ENCODE measurements at regions not wholly inside any gene's neighbourhood (a gene's known extent, or its start where the extent isn't known, plus 50 kb on each side); places are given as distances from the start of the nearest gene placed in this dataset.
"Not testable (repeated sequence)": the region's sequence is repeated elsewhere in the genome, so short reads cannot be mapped to it uniquely, and the experiment has no call there.

DNA sequence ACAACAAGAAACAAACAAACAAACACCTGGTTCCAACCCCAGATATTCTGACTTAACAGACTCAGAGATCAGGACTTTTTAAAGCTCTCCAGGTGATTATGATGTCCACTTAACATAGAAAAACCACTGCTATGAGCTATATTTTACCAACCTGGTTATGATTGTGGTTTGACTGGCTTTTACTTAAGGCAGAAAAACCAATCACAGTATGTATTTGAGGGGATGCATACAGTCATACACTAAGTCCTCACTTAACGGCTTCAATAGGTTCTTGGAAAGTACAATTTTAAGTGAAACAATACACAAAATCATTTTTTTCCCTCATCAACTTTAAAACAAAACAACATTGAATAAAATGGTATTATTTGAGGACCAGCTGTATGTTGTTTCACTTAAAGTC, 393.6 kb downstream of the ZEB2 start:
- DNase-seq (ENCODE audit: low read depth, low spot score): no peak

DNA sequence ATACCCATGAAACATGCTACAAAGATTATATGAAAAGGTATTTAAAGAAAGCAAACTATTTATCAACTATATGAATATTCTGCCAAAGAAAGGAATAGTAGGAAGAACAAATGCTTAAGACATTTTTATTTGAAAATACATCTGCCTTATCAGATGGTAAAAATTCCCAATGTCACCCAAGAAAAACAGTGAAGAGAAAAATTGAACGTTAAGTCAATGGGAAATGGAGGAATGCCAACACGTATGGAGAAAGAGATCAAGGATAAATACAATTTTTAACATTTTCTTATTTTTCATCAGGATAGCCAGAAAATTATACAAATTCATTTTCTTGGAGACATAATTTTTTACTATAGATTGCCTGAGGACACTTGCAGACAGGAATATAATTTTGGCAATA, 394.2 kb downstream of the ZEB2 start:
- no peak for DNase-seq (ENCODE audit: low read depth, low spot score)

GRCh38 chr2:144124882-144125281, 395.0 kb downstream of the ZEB2 start:
- no peak for DNase-seq (ENCODE audit: low read depth, low spot score)

- no peak for DNase-seq (ENCODE audit: low read depth, low spot score)
Measured at GRCh38 chr2:144120487-144120886, 399.4 kb downstream of the ZEB2 start.

- no peak for DNase-seq (ENCODE audit: low read depth, low spot score)
Measured at GRCh38 chr2:144117086-144117485, 402.8 kb downstream of the ZEB2 start.

GRCh38 chr2:144115739-144116291, 404.1 kb downstream of the ZEB2 start:
- DNase-seq (ENCODE audit: low read depth, low spot score): no peak

DNA sequence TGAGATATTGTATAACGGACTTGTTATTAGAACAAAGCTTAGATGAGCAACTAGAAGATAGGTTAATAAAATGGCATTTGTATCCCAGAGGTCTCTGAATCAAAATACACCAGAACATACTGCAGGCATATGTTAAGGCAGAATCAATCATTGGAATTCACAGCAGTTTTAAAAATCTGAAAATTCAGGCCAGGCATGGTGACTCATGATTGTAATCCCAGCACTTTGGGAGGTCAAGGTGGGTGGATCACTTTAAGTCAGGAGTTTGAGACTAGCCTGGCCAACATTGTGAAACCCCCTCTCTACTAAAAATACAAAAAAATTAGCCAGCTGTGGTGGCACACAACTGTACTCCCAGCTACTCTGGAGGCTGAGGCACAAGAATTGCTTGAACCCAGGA, 405.2 kb downstream of the ZEB2 start:
- DNase-seq (ENCODE audit: low read depth, low spot score): no peak

- peak; percentile 70 for DNase-seq (ENCODE audit: low read depth, low spot score)
Measured at GRCh38 chr2:144111437-144111836, 408.5 kb downstream of the ZEB2 start.

DNA sequence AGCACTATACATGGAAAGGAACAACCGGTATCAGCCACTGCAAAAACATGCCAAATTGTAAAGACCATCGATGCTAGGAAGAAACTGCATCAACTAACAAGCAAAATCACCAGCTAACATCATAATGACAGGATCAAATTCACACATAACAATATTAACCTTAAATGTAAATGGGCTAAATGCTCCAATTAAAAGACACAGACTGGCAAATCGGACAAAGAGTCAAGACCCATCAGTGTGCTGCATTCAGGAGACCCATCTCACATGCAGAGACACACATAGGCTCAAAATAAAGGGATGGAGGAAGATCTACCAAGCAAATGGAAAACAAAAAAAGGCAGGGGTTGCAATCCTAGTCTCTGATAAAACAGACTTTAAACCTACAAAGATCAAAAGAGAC, 413.8 kb downstream of the ZEB2 start:
- not testable (repeated sequence) for DNase-seq (ENCODE audit: low read depth, low spot score)

GRCh38 chr2:144102386-144102785, 417.5 kb downstream of the ZEB2 start:
- no peak for DNase-seq (ENCODE audit: low read depth, low spot score)

- peak; percentile 81 for DNase-seq (ENCODE audit: low read depth, low spot score)
Measured at GRCh38 chr2:144099780-144100377, 420.0 kb downstream of the ZEB2 start.

- no peak for DNase-seq (ENCODE audit: low read depth, low spot score)
Measured at GRCh38 chr2:144099340-144099739, 420.6 kb downstream of the ZEB2 start.

GRCh38 chr2:144097440-144098225, 422.3 kb downstream of the ZEB2 start:
- DNase-seq (ENCODE audit: low read depth, low spot score): peak; percentile 4

GRCh38 chr2:144096531-144096930, 423.4 kb downstream of the ZEB2 start:
- DNase-seq (ENCODE audit: low read depth, low spot score): no peak

DNA sequence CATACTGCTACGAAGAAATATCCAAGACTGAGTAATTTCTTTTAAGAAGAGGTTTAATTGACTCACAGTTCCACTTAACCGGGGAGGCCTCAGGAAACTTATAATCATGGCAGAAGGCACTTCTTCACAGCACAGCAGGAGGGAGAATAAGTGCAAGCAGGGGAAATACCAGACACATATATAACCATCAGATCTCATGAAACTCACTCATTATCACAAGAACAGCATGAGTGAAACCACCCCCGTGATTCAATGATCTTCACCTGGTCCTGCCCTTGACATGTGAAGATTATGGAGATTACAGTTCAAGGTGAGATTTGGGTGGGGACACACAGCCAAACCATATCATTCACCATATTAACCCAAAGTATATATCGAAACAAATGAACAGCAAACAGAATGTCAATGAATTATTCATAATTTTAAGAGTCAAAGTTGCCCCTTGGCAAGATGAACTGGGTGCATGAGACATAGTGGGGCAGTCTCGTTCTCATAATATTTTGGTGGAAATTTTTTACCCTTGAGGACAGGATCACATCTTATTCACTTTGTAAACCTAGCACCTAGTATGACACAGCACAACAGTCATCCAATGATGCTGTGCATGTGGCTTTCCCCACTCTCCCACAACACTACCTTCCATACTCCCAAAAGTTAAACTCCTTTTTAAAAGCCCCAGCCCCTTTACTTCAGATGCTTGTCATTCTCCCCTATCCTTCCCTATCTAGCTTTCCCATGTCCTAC, 425.3 kb downstream of the ZEB2 start:
- DNase-seq (ENCODE audit: low read depth, low spot score): no peak

DNA sequence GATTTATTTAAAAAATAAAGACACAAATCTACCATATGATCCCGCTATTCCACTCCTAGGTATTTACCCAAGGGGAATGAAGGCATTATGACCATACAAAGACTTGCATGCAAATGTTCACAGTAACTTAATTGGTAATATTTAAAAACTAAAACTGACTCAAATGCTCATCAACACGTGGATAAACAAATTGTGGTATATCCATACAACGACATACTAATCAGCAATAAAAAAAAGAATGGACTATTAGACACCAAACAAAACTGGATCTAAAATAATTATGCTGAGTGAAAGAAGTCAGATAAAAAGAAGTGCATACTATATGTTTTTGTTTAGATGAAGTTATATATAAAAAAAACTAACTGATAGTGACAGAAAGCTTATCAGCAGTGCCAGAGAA, 428.3 kb downstream of the ZEB2 start:
- no peak for DNase-seq (ENCODE audit: low read depth, low spot score)

DNA sequence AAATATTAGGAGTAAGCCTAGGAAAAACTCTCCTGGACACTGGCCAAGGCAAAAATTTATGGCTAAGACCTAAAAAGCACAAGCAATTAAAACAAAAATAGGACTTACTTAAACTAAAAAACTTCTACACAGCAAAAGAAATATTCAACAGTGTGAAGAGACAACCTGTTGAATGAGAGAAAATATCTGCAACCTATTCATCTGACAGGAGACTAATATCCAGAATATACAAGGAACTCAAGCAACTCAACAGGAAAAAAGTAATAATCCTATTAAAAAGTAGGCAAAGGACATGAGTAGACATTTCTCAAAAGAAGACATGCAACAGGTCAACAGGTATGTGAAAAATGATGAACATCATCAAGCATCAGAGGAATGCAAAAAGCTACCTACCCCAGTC, 431.1 kb downstream of the ZEB2 start:
- no peak for DNase-seq (ENCODE audit: low read depth, low spot score)

GRCh38 chr2:144086965-144087364, 433.0 kb downstream of the ZEB2 start:
- DNase-seq (ENCODE audit: low read depth, low spot score): no peak

GRCh38 chr2:144085016-144085415, 434.9 kb downstream of the ZEB2 start:
- peak; percentile 4 for DNase-seq (ENCODE audit: low read depth, low spot score)

- DNase-seq (ENCODE audit: low read depth, low spot score): peak; percentile 70
Measured at GRCh38 chr2:144084114-144084661, 435.7 kb downstream of the ZEB2 start.

DNA sequence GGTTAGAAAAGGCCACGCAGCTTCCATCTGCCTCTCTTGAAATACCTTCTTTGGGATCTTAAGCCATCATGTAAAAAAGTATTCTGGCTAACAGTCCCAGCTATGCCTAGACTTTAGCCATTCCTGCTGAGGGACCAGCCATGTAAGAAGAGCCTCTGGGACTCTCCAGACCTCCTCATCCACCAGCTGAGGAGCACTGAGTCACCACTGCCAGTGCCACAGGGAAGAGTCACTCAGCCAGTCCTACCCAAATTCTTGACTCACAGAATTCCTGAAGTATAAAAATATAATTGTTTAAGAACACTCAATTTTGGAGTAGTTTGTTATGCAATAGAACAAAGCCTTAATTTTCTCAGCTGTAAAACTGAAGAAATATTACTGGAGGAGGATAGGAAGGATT, 436.7 kb downstream of the ZEB2 start:
- DNase-seq (ENCODE audit: low read depth, low spot score): peak; percentile 48

DNA sequence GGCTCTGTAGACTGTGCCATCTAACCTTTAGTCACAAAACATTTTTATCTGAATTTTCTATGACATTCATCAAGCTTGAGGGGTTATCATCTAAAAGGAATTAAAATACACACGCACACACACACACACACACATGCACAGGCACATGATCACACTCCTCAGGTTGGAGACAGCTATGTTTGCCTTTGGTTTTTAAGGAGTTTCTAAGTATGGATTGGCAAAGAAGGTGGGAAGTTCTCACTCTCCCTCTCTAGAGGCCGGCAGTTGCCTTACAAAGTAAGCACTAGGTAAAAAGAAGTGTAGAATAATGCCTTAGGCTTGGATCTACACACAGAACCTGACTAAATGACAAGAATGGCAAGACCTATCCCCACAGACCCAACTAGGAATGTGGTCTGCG, 437.1 kb downstream of the ZEB2 start:
- DNase-seq (ENCODE audit: low read depth, low spot score): no peak
